Islet of Langerhans (tissue), 1 donor: ENCODE measurements at regions not wholly inside any gene's neighbourhood (a gene's known extent, or its start where the extent isn't known, plus 50 kb on each side); places are given as distances from the start of the nearest gene placed in this dataset.

ENCODE experiments used
- FAIRE-seq: peaks from one replicate; lab custom pipeline; 2011; peaks lifted over from hg19 to GRCh38; lab: Jason Lieb, UNC

GRCh38 chr7:106196460-106197021, 84.4 kb upstream of the SYPL1 start:
- FAIRE-seq: no peak

DNA sequence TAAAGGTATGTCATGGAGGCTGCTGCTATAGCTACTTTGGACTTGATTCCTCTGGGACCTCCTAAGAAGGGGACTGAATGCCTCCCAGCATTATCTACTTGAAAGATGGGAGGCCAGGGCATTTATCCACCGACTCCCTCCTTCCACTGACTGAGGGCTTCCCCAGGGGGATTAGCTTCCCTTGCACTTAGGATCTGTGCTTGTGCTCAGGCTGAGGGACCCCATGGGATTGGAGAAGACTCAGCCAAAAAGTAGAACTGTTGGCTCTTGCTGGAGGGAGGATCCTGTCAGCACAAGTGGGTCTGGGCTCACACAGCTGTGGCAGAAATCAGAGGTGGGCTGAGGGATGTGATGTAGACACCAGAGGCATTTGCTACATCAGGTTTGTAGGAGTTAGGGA, 81.5 kb upstream of the SYPL1 start:
- no peak for FAIRE-seq

DNA sequence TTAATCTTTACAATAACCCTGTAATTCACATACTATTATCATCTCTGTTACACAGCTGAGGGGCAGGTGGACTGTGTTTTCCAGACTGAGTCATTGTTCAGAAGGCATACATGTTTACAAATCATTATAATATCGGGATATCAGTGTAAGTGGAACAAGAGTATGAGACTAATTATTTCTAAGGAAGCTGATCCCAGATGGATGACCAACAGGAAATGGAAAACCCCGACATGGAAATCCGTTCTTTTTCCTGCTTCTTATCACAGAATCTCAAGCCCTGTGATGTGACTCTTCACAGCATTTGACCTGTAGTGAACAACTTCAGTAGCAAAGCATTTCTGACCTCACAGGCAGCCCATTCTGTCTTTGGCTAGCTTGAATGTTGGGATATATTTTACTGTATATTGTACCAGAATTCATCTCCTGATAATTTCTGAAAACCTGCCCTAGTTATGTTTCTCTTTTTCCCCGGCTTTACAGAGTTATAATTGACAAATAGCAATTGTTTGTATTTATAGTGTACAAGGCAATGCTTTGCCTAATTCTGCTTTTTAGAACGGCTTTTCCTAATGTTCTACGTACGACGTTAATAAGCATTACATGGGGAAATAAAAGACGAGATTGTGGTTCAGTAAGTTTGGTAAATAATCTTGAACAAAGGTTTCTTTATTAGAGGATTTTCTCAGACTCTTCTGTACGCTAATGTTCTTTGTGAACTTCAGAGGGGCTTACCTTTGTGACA, 78.6 kb upstream of the SYPL1 start:
- FAIRE-seq: no peak

DNA sequence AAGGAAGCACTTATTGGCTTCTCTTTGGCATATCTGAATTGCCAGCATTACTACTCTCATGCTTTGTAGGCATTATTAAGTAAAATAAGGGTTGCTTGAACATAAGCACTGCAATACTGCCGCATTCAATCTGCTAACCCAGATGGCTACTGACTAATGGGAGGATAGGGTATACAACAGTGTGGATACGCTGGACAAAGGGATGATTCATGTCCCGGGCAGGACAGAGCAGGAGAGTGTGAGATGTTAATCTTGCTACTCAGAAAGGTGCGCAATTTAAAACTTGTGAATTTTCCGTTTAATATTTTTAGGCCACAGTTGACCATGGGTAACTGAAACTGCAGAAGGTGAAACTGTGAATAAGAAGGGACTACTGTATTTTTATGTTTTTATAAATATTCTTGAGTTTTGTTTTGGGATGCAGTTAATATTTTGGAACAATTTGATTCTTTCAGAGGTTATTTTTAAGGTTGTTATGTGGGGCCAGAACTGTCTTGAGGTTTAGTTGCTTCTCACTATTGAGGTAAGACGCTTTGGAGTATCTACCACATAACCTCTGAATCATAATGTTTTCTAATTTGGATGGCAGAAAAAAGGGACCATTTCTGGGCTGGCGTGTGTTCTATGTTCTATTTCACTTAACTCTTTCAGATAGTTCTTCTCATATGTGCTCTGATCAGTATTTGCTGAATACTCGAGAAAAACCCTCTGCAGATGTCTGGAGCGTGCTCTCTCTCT, 75.7 kb upstream of the SYPL1 start:
- no peak for FAIRE-seq

DNA sequence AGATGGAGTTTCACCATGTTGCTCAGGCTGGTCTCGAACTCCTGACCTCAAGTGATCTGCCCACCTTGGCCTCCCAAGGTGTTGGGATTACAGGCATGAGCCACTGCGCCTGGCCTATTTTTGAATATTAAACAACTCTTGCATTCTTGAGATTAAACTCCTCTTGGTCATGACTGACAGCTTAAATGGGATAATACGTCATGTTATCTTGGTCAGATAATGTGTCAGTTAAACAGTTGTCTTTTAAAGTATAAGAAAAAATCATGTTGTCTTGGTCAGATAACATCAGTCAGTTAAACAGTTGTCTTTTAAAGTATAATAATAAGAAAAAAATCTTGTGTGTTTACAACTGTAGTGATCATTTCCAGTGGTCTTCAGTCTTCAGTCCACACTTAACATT, 73.6 kb upstream of the SYPL1 start:
- FAIRE-seq: no peak

GRCh38 chr7:106183952-106184351, 71.8 kb upstream of the SYPL1 start:
- no peak for FAIRE-seq

DNA sequence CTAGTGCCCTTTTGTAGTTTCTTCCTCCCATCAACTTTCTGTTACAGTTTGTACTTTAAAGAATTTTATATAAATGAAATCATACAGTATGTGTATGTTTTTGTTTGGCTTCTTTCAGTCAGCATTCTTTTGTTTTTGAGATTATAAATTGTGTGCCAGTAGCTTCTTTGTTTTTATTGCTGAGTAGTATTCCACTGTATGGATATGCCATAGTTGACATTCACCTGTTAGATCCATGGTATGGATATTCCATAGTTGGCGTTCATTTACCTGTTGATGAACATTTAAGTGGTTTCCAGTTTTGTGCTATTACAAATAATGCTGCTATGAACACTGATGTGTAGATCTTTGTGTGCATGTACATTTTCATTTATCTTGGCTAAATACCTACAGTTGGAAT, 70.8 kb upstream of the SYPL1 start:
- FAIRE-seq: no peak

DNA sequence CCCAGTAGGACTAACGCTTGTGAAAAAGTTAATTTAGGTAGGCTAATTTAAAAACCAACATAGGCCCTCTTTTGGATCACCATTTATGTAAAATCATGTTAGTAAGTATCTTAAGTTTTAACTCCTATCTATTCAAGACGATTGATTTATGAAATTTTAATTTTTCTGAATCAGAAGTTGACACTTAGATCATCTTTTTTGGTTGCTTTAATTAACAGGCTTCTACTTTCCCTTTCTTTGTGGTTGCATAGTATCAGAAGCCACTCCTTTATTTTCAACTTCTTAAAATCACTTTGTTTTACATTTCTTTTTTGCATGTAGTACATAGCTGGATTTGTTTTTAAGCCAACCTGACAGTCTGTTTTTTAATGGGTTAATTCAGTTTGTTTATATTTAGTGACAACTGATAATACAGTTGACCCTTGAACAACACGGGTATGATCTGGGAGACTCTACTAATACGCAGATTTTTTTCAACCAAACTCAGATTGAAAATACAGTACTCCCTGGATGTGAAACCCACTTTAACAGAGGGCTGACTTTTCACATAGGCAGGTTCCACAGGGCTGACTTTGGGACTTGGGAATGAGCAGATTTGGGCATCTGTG, 69.7 kb upstream of the SYPL1 start:
- FAIRE-seq: no peak

DNA sequence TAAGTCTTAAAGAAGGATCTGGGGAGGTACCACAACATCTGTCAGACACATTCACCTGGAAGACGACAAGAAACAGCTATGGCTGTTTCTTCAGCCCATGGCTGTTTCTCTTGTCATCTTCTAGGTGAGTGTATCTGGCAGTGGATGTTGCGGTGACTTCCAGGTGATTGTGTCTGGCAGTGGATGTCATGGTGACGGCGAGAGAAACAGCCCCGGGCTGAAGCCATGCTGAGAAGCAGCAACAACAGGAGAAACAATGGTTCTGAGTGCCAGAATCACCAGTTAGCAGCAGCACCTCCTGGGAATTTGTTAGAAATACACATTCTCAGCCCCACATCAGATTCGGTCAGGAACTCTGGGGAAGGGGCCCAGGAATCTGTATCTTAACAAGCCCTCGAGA, 68.6 kb upstream of the SYPL1 start:
- no peak for FAIRE-seq

- FAIRE-seq: no peak
Observed at GRCh38 chr7:106179256-106179655, 67.1 kb upstream of the SYPL1 start.

DNA sequence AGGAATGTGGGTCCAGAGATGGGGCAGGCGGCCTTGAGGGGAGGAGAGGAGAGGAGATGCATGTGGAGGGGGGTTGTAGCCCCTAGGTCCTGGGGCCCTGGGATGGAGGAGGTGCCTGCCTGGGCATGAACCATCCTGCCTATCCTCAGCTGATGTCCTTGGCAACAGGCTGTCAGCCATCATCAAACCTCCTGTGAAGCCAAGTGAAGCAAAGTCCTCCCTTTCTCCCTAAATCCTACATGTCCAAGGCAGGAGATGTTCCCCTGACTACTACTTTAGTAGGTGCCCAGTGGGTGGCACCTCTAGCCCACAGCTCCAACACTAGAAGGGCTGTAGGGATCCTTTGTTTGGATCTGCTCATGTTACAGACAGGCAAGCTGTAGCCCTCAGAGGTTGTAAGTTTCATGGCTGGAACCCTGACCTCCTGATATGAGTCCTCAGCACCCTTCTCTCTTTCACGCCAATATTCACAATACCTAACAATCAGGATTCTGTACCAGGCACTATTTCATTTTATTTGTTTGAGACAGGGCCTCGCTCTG, 66.6 kb upstream of the SYPL1 start:
- FAIRE-seq: no peak

- FAIRE-seq: no peak
Observed at GRCh38 chr7:106177738-106178592, 65.9 kb upstream of the SYPL1 start.

DNA sequence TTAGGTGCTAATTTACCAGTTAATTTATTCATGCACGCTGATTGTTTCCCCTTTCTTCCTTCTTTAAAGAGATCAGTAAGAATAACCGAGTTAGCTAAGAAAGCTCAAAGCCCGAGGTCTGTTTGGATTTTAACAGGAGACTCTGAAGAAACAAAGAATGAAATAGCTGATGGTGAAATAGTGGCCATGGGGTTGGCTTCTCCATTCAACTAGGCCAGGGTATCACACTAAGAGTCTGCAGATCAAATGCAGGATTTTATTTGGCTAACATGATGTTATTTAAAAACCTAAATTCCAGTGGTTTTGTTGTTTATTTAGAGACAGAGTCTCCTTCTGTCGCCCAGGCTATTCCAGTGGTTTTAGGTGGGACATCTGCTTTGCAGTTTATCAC, 65.2 kb upstream of the SYPL1 start:
- no peak for FAIRE-seq

GRCh38 chr7:106176414-106177299, 64.5 kb upstream of the SYPL1 start:
- FAIRE-seq: no peak

DNA sequence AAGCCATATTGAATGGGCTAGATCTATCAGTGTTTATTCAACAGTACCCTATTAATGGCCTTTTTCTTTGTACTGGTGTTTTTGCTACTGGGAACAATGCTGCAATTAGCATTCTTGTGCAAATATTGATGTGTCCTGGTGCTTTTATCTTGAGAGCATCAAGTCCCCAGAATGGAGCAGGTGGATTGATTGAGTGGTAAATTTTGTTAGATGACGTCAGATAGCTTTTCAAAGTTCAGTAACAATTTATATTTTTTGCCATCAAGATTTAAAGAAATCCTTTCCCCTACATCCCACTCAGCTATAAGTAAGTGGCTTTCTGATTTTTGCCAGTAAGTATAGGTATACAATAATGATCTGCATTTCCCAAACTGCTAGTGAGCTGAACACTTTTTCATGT, 63.4 kb upstream of the SYPL1 start:
- no peak for FAIRE-seq

DNA sequence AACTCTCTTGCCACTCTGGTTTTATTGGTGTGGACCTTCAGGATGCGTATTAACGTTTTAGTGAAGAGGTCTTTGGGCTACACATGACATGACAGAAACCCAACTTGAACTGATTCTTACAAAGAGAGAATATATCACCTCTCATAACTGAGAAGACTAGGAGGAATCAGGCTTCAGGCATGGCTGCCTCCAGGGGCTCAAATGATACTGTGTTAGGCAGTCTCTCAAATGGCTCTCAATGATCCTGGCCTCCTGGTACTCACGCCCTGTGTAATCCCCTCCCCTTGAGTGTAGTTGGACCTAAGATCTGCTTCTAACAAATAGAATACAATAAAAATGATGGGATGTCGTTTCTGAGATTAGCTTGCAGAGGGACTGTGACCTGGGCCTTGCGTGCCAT, 58.5 kb upstream of the SYPL1 start:
- no peak for FAIRE-seq

GRCh38 chr7:106169821-106170610, 57.9 kb upstream of the SYPL1 start:
- no peak for FAIRE-seq

GRCh38 chr7:106167439-106168136, 55.5 kb upstream of the SYPL1 start:
- FAIRE-seq: no peak

DNA sequence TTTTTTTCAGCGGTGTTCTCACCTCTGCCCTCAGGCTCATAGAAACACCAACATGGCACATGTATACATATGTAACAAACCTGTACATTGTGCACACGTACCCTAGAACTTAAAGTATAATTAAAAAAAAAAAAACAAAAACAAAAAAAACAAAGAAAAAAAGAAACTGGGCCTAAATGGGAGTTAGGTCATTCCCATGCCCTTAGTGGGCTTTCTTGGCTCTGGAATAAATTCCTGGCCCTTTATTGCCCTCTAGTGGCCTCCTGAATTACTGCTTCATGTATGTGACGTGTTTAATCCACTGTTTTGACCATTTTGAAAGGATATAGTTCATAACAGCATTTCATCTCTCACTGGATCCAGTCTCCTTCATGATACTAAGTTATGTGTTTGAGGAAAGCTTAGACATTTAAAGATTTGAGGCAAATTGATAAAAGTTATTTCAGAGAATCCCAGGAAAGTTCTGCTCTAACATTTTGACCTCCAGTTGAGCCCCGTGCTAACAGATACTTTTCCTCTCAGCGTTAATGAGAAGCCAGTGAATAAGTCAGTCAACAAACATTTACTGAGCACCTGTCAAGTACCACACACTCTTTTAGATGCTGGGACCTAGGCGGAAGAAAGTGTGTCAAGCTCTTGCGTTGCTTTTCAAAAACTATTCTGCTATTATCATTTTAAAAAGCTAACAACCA, 54.7 kb upstream of the SYPL1 start:
- FAIRE-seq: peak; percentile 91
